Trophoblast cell (in vitro differentiated cells and primary cell): ENCODE measurements at regions not wholly inside any gene's neighbourhood (a gene's known extent, or its start where the extent isn't known, plus 50 kb on each side); places are given as distances from the start of the nearest gene placed in this dataset.
A peak's percentile ranks its signal among the peaks of the same experiment; 100 is the strongest.

Source experiments
- DNase-seq, 2 donors: peaks; one replicate each; pipeline ENCODE4 v3.0.0-alpha.2; 2016
- H2AFZ ChIP-seq: 2 replicates; pipeline ENCODE4 v1.6.1; 2013; ENCODE audit warnings: low read length, moderate library complexity, mild to moderate bottlenecking; ENCODE audit not compliant: insufficient read depth, poor library complexity
- H2AK5ac ChIP-seq: 2 replicates; pipeline ENCODE4 v1.6.1; 2013; ENCODE audit warnings: mild to moderate bottlenecking, low read length
- H2BK120ac ChIP-seq: 2 replicates; pipeline ENCODE4 v1.6.1; 2013; ENCODE audit warnings: low read length, mild to moderate bottlenecking, moderate library complexity; ENCODE audit not compliant: insufficient read depth, poor library complexity
- H2BK12ac ChIP-seq: 2 replicates; pipeline ENCODE4 v1.6.1; 2013; ENCODE audit warnings: mild to moderate bottlenecking, low read length, moderate library complexity
- H2BK5ac ChIP-seq: 2 replicates; pipeline ENCODE4 v1.6.1; 2013; ENCODE audit warnings: low read length, low read depth, moderate library complexity, mild to moderate bottlenecking; ENCODE audit not compliant: poor library complexity
- H3K14ac ChIP-seq: 2 replicates; pipeline ENCODE4 v1.6.1; 2013; ENCODE audit warnings: mild to moderate bottlenecking, low read length
- H3K18ac ChIP-seq: 2 replicates; pipeline ENCODE4 v1.6.1; 2013; ENCODE audit warnings: mild to moderate bottlenecking, low read length
- H3K23ac ChIP-seq: 2 replicates; pipeline ENCODE4 v1.6.1; 2013; ENCODE audit warnings: low read length
- H3K27ac ChIP-seq: 2 replicates; pipeline ENCODE4 v1.5.1; 2013; ENCODE audit warnings: low read depth, mild to moderate bottlenecking, inconsistent platforms, low read length, moderate library complexity
- H3K27me3 ChIP-seq: 2 replicates; pipeline ENCODE4 v1.6.1; 2013; ENCODE audit warnings: inconsistent platforms, mild to moderate bottlenecking, low read length, moderate library complexity; ENCODE audit not compliant: insufficient read depth
- H3K36me3 ChIP-seq, 2 experiments: 1 replicate in 1 of 2; 2 replicates in 1 of 2; pipeline ENCODE4 v1.6.1; 2013; ENCODE audit warnings: low read length in 2 of 2, mild to moderate bottlenecking in 2 of 2, moderate library complexity in 1 of 2; ENCODE audit not compliant: insufficient read depth in 2 of 2, control insufficient read depth in 1 of 2
- H3K4ac ChIP-seq: 2 replicates; pipeline ENCODE4 v1.6.1; 2013; ENCODE audit warnings: low read depth, mild to moderate bottlenecking, low read length, moderate library complexity
- H3K4me1 ChIP-seq, 2 experiments: 1 replicate in 1 of 2; 2 replicates in 1 of 2; pipeline ENCODE4 v1.6.1; 2013; ENCODE audit warnings: low read length in 2 of 2, mild to moderate bottlenecking in 2 of 2, moderate library complexity in 1 of 2; ENCODE audit not compliant: insufficient read depth in 2 of 2, control insufficient read depth in 1 of 2
- H3K4me2 ChIP-seq: 2 replicates; pipeline ENCODE4 v1.6.1; 2013; ENCODE audit warnings: inconsistent platforms, mild to moderate bottlenecking, low read length, moderate library complexity
- H3K4me3 ChIP-seq: 2 replicates; pipeline ENCODE4 v1.5.1; 2013; ENCODE audit warnings: mild to moderate bottlenecking, low read depth, low read length, inconsistent platforms
- H3K79me1 ChIP-seq: one replicate; pipeline ENCODE4 v1.6.1; 2013; ENCODE audit warnings: low read length
- H3K79me2 ChIP-seq: 2 replicates; pipeline ENCODE4 v1.6.1; 2013; ENCODE audit warnings: low read length, mild to moderate bottlenecking; ENCODE audit not compliant: control insufficient read depth, insufficient read depth, poor library complexity
- H3K9ac ChIP-seq: 2 replicates; pipeline ENCODE4 v1.6.1; 2013; ENCODE audit warnings: mild to moderate bottlenecking, low read length
- H3K9me3 ChIP-seq: 2 replicates; pipeline ENCODE4 v1.6.1; 2013; ENCODE audit warnings: low read depth, mild to moderate bottlenecking, control low read depth, inconsistent platforms, low read length; ENCODE audit not compliant: insufficient read depth
- H4K12ac ChIP-seq: 2 replicates; pipeline ENCODE4 v1.6.1; 2013; ENCODE audit warnings: low read depth, mild to moderate bottlenecking, low read length, moderate library complexity
- H4K8ac ChIP-seq: 2 replicates; pipeline ENCODE4 v1.6.1; 2013; ENCODE audit warnings: low read depth, mild to moderate bottlenecking, low read length, moderate library complexity
- H4K91ac ChIP-seq: one replicate; pipeline ENCODE4 v1.6.1; 2013; ENCODE audit warnings: low read depth, mild to moderate bottlenecking, low read length, moderate library complexity
- WGBS: extraction: QIAGEN DNeasy Blood & Tissue Kit; methylation state at CpG from one replicate; pipeline ENCODE4 v1.1.7; 2013; ENCODE audit warnings: missing lambda C conversion rate; ENCODE audit not compliant: insufficient read length, insufficient coverage; ENCODE audit errors: extremely low coverage; 5-methylcytosine and 5-hydroxymethylcytosine counted together

GRCh38 chr2:147389218-147389617 lies 455.6 kb upstream of the ACVR2A start:
- H2BK12ac ChIP-seq = no peak overlapping the region
- no peak overlapping the region for H4K12ac ChIP-seq
- no peak overlapping the region for H2BK5ac ChIP-seq
- H3K4me1 ChIP-seq = no peaks in the 10 kb centered on the region
- no peaks in the 10 kb centered on the region for H3K36me3 ChIP-seq
- H3K9me3 ChIP-seq = no peaks in the 10 kb centered on the region
- no peak overlapping the region for H2BK120ac ChIP-seq
- no peak overlapping the region for H3K4me2 ChIP-seq
- H3K79me1 ChIP-seq = no peaks in the 10 kb centered on the region
- H3K79me2 ChIP-seq = no peaks in the 10 kb centered on the region
- H3K14ac ChIP-seq = no peak overlapping the region
- no peak overlapping the region for H3K4me3 ChIP-seq
- H3K4ac ChIP-seq = no peak overlapping the region
- H4K91ac ChIP-seq = no peak overlapping the region
- H3K9ac ChIP-seq = no peak overlapping the region
- H3K27me3 ChIP-seq = no peaks in the 10 kb centered on the region
- H3K27ac ChIP-seq = no peak overlapping the region
- no peak overlapping the region for H3K23ac ChIP-seq
- no peak overlapping the region for H3K18ac ChIP-seq
- H4K8ac ChIP-seq = no peak overlapping the region
- no CpG with 5 or more reads among the region's 5 CpGs for WGBS
- DNase-seq = no peak
- no peak overlapping the region for H2AK5ac ChIP-seq
- no peak overlapping the region for H2AFZ ChIP-seq

GRCh38 chr2:147388217-147388616 lies 456.6 kb upstream of the ACVR2A start:
- Histone ChIP-seq H3K36me3 (no peaks in the 10 kb centered on the region), H2AFZ (no peak overlapping the region), H3K4ac (no peak overlapping the region), H3K4me2 (no peak overlapping the region), H3K79me1 (no peaks in the 10 kb centered on the region), H2BK120ac (no peak overlapping the region), H2AK5ac (no peak overlapping the region), H2BK5ac (no peak overlapping the region), H3K4me1 (no peaks in the 10 kb centered on the region), H3K79me2 (no peaks in the 10 kb centered on the region), H3K9me3 (no peaks in the 10 kb centered on the region), H3K18ac (no peak overlapping the region), H3K9ac (no peak overlapping the region), H2BK12ac (no peak overlapping the region), H4K91ac (no peak overlapping the region), H3K4me3 (no peak overlapping the region), H3K14ac (no peak overlapping the region), H3K27me3 (no peaks in the 10 kb centered on the region), H3K27ac (no peak overlapping the region), H4K8ac (no peak overlapping the region), H3K23ac (no peak overlapping the region), H4K12ac (no peak overlapping the region)
- no peak for DNase-seq
- no CpG with 5 or more reads among the region's 2 CpGs for WGBS

- Histone ChIP-seq H2AK5ac (no peak overlapping the region), H2BK5ac (no peak overlapping the region), H3K4me1 (no peaks in the 10 kb centered on the region), H3K14ac (no peak overlapping the region), H3K79me1 (no peaks in the 10 kb centered on the region), H3K36me3 (no peaks in the 10 kb centered on the region), H3K4ac (no peak overlapping the region), H3K79me2 (no peaks in the 10 kb centered on the region), H2AFZ (no peak overlapping the region), H4K12ac (no peak overlapping the region), H3K4me3 (no peak overlapping the region), H2BK12ac (no peak overlapping the region), H4K8ac (no peak overlapping the region), H3K4me2 (no peak overlapping the region), H4K91ac (no peak overlapping the region), H3K18ac (no peak overlapping the region), H3K27me3 (no peaks in the 10 kb centered on the region), H3K9me3 (no peaks in the 10 kb centered on the region), H3K23ac (no peak overlapping the region), H3K27ac (no peak overlapping the region), H3K9ac (no peak overlapping the region), H2BK120ac (no peak overlapping the region)
- peak in 1 of 2 donors; percentile 14 for DNase-seq
- WGBS = no CpG with 5 or more reads among the region's 3 CpGs
Observed at GRCh38 chr2:147386284-147386683, 458.5 kb upstream of the ACVR2A start.

- Histone ChIP-seq H3K4me1 (no peaks in the 10 kb centered on the region), H2BK5ac (no peak overlapping the region), H4K12ac (no peak overlapping the region), H3K4ac (no peak overlapping the region), H3K4me2 (no peak overlapping the region), H2AK5ac (no peak overlapping the region), H3K27ac (no peak overlapping the region), H3K9ac (no peak overlapping the region), H3K14ac (no peak overlapping the region), H4K8ac (no peak overlapping the region), H3K23ac (no peak overlapping the region), H3K36me3 (no peaks in the 10 kb centered on the region), H2AFZ (no peak overlapping the region), H3K79me2 (no peaks in the 10 kb centered on the region), H3K79me1 (no peaks in the 10 kb centered on the region), H2BK12ac (no peak overlapping the region), H3K9me3 (no peaks in the 10 kb centered on the region), H3K18ac (no peak overlapping the region), H3K27me3 (no peaks in the 10 kb centered on the region), H2BK120ac (no peak overlapping the region), H4K91ac (no peak overlapping the region), H3K4me3 (no peak overlapping the region)
- no CpG with 5 or more reads among the region's 1 CpG for WGBS
- no peak for DNase-seq
Observed at GRCh38 chr2:147385600-147385999, 459.2 kb upstream of the ACVR2A start.
